ENCODE measurements at regions not wholly inside any gene's neighbourhood (a gene's known extent, or its start where the extent isn't known, plus 50 kb on each side); places are given as distances from the start of the nearest gene placed in this dataset.

DNA sequence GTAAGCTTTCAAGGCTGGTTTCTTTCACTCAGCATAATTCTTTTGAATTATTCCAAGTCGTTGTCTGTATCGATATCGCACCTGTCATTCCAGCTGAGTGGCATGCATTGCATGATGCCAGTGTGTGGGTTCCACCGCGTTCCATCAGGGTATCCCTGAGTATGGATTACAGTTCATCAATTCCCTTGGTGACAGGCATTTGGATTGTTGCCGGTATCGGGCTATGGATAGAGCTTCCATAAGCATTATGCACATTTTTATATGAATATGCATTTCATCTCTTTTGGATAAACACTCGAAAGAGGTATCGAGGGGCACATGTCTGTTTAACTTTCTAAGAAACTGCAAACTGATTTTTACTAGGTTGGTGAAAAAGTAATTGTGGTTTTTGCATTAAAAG is 698.8 kb downstream of the BRD1 start:
- TF ChIP-seq, protein P1, sequence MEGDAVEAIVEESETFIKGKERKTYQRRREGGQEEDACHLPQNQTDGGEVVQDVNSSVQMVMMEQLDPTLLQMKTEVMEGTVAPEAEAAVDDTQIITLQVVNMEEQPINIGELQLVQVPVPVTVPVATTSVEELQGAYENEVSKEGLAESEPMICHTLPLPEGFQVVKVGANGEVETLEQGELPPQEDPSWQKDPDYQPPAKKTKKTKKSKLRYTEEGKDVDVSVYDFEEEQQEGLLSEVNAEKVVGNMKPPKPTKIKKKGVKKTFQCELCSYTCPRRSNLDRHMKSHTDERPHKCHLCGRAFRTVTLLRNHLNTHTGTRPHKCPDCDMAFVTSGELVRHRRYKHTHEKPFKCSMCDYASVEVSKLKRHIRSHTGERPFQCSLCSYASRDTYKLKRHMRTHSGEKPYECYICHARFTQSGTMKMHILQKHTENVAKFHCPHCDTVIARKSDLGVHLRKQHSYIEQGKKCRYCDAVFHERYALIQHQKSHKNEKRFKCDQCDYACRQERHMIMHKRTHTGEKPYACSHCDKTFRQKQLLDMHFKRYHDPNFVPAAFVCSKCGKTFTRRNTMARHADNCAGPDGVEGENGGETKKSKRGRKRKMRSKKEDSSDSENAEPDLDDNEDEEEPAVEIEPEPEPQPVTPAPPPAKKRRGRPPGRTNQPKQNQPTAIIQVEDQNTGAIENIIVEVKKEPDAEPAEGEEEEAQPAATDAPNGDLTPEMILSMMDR (IDR thresholded peaks at IDR 0.05): no peak
- TF ChIP-seq POLR2A (IDR thresholded peaks at IDR 0.05): no peak
- 90 to 94% (median 93%) methylated on average over 9 of the region's 9 CpGs for WGBS, 4 donors

DNA sequence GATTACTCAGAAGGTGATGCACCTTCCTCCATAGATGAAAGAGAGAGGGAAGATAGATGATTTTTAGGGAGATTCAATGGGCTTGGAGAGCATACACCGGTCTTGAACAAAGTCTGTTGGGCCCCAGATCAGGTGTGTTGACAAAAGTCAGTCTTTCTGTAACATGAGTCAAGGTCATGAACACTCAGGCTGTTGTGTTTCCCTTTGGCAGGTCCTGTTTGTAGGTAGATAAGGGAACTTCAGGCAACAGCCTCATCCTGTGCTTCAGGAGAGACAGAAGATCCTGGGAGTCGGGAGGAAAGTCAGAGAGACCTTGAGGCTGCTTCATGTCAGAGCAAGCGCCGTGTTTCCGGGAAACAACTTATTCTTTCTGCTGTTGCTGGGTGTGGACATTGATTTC is 703.1 kb downstream of the BRD1 start:
- H3K4me3 ChIP-seq: no peak overlapping the region
- no peak for ATAC-seq
- no peak overlapping the region for H3K27ac ChIP-seq
- DNase-seq: no peak
- no peaks in the 10 kb centered on the region for H3K36me3 ChIP-seq
- no peaks in the 10 kb centered on the region for H3K9me3 ChIP-seq
- H3K27me3 ChIP-seq: peaks cover 0 to 26% (median 0%) of the 10 kb centered on the region in 9 donors
- TF ChIP-seq, protein P1 (IDR thresholded peaks at IDR 0.05): no peak
- no peak for TF ChIP-seq POLR2A (IDR thresholded peaks at IDR 0.05)
- intact Hi-C loops (cut with DNase I): no loop called here
- WGBS, 4 donors: 72 to 84% (median 82%) methylated on average over 5 of the region's 5 CpGs
- H3K4me1 ChIP-seq: no peaks in the 10 kb centered on the region

More for the DNA sequence above, 698.8 kb downstream of the BRD1 start:
- Histone ChIP-seq H3K27ac (no peak overlapping the region), H3K9me3 (no peaks in the 10 kb centered on the region), H3K27me3 (peaks cover 0 to 27% (median 5%) of the 10 kb centered on the region in 9 donors), H3K36me3 (no peaks in the 10 kb centered on the region), H3K4me1 (no peaks in the 10 kb centered on the region), H3K4me3 (no peak overlapping the region)
- no peak for ATAC-seq
- DNase-seq: no peak
- intact Hi-C loops (cut with DNase I): no loop called here

DNA sequence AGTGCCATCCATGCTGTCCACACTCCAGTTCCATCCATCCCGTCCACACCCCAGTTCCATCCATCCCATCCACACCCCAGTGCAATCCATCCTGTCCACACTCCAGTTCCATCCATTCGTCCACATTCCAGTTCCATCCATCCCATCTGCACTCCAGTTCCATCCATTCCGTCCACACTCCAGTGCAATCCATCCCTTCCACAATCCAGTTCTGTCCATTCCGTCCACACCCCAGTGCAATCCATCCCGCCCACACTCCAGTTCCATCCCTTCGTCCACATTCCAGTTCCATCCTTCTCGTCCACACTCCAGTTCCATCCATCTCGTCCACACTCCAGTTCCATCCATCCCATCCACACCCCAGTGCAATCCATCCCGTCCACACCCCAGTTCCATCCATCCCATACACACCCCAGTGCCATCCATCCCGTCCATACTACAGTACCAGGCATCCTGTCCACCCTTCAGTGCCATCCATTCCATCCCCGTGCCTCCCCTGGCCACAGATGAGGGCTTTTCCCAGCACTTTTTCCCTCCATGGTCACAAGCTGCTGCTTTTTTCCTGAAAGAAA is 704.0 kb downstream of the BRD1 start:
- Histone ChIP-seq H3K27me3 (peaks cover 0 to 26% (median 0%) of the 10 kb centered on the region in 9 donors), H3K4me3 (no peak overlapping the region), H3K36me3 (no peaks in the 10 kb centered on the region), H3K4me1 (peaks cover 0 to 5% (median 0%) of the 10 kb centered on the region in 12 donors), H3K27ac (no peak overlapping the region), H3K9me3 (no peaks in the 10 kb centered on the region)
- TF ChIP-seq, protein P1 (IDR thresholded peaks at IDR 0.05): no peak
- TF ChIP-seq POLR2A (IDR thresholded peaks at IDR 0.05): no peak
- 63 to 76% (median 68%) methylated on average over 11 of the region's 11 CpGs for WGBS, 4 donors
- DNase-seq: no peak
- intact Hi-C loops (cut with DNase I): no loop called here
- no peak for ATAC-seq

DNA sequence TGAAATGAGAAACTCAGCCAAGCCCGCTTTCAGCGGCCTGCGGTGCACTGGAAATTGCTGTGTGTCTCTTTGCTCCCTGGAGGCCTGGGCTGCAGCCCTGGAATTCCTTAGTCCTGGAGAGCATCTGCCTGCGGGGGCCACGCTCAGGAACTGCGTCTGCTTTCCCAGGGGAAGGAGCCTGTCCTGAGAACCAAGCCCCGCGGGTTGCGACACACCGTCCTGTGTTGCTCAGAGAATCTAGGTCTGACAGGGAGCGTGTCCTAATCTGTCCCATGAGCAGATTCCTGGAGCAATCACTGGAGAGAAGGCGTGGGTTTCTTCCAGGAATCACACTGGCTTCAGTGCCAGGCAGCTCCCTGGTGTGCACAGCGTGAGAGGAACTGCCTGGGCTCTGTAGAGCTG is 708.1 kb downstream of the BRD1 start:
- Histone ChIP-seq H3K4me1 (peaks cover 0 to 5% (median 0%) of the 10 kb centered on the region in 12 donors), H3K9me3 (no peaks in the 10 kb centered on the region), H3K36me3 (no peaks in the 10 kb centered on the region), H3K27ac (no peak overlapping the region), H3K27me3 (peaks cover 0 to 12% (median 0%) of the 10 kb centered on the region in 9 donors), H3K4me3 (no peak overlapping the region)
- DNase-seq (no peak), ATAC-seq (peak in 3 of 4 donors; percentile 45 to 65 (median 65))
- WGBS, 4 donors: 19 to 35% (median 31%) methylated on average over 12 to 13 of the region's 13 CpGs
- intact Hi-C loops (cut with DNase I): no loop called here
- TF ChIP-seq, protein P1 (IDR thresholded peaks at IDR 0.05): no peak
- TF ChIP-seq POLR2A (IDR thresholded peaks at IDR 0.05): no peak

Data from heart left ventricle (tissue), 16 donors.